Endothelial cell of umbilical vein (primary cell): ENCODE measurements at regions not wholly inside any gene's neighbourhood (a gene's known extent, or its start where the extent isn't known, plus 50 kb on each side); places are given as distances from the start of the nearest gene placed in this dataset.

Experiments used
- BruUV-seq: library from RNA; stranded (reverse); fragments of 400-500 nt; replicated peaks from 2 replicates; lab custom pipeline; 2021; lab: Mats Ljungman, UMichigan
- CTCF ChIA-PET: fragments of 300-600, 350-600 bp; sonication (Branson Sonifier 250); formaldehyde crosslinking; loops from one replicate; lab custom pipeline; 2021; ENCODE audit warnings: antibody characterized with exemption, inconsistent platforms; lab: Charles Lee
- POLR2A ChIA-PET: fragments of 300-600, 350-600 bp; sonication (Branson Sonifier 250); formaldehyde crosslinking; loops from one replicate; lab custom pipeline; 2021; ENCODE audit warnings: antibody characterized with exemption, inconsistent platforms; lab: Charles Lee
- DNase-seq: peaks from one replicate; pipeline ENCODE4 v3.0.0-alpha.2; 2011; ENCODE audit warnings: low read depth, low spot score
- FAIRE-seq: peaks from 2 replicates; lab custom pipeline; 2011; peaks lifted over from hg19 to GRCh38; lab: Jason Lieb, UNC
- H2AFZ ChIP-seq: 2 replicates; pipeline ENCODE4 v1.6.0; 2012; ENCODE audit warnings: low read depth, low read length, control low read depth, inconsistent platforms
- H3K27ac ChIP-seq: 2 replicates; pipeline ENCODE4 v1.5.1; 2011; ENCODE audit warnings: low read depth, mild to moderate bottlenecking, control low read depth, low read length, moderate library complexity; ENCODE audit not compliant: insufficient read depth
- H3K27me3 ChIP-seq, 2 experiments: 2 replicates each; pipeline versions ENCODE4 v1.6.0 to v1.6.1; 2011; ENCODE audit warnings: low read length in 2 of 2, mixed read lengths in 1 of 2; ENCODE audit not compliant: control insufficient read depth in 2 of 2, insufficient read depth in 2 of 2
- H3K36me3 ChIP-seq, 2 experiments: 2 replicates in 1 of 2; 3 replicates in 1 of 2; pipeline ENCODE4 v1.5.1; 2011; ENCODE audit warnings: low read length in 2 of 2, mild to moderate bottlenecking in 1 of 2, moderate library complexity in 1 of 2; ENCODE audit not compliant: control insufficient read depth in 2 of 2, insufficient read depth in 2 of 2; ENCODE audit errors: extremely low read depth in 1 of 2
- H3K4me1 ChIP-seq: 3 replicates; pipeline ENCODE4 v1.5.1; 2011; ENCODE audit warnings: mild to moderate bottlenecking, low read length; ENCODE audit not compliant: control insufficient read depth, insufficient read depth; ENCODE audit errors: extremely low read depth
- H3K4me2 ChIP-seq: 2 replicates; pipeline ENCODE4 v1.6.1; 2011; ENCODE audit warnings: low read length, control low read depth, mixed read lengths; ENCODE audit not compliant: insufficient read depth
- H3K4me3 ChIP-seq, 3 experiments: fragments of 200-600 bp in 1 of 3; sonication (generic), shearing (Covaris generic) in 1 of 3; replicated peaks in 1 of 3; 2 replicates each; pipeline ENCODE4 v1.5.1; 2011 to 2016; ENCODE audit warnings: control low read depth in 3 of 3, low read length in 3 of 3, mild to moderate bottlenecking in 2 of 3, inconsistent platforms in 1 of 3, low read depth in 1 of 3, moderate library complexity in 1 of 3; ENCODE audit not compliant: insufficient read depth in 1 of 3
- H3K79me2 ChIP-seq: 2 replicates; pipeline ENCODE4 v1.6.0; 2012; ENCODE audit warnings: low read length, inconsistent platforms; ENCODE audit not compliant: control insufficient read depth, insufficient read depth
- H3K9ac ChIP-seq: replicated peaks from 2 replicates; pipeline ENCODE3; 2011; ENCODE audit warnings: low read length, control low read depth; ENCODE audit not compliant: insufficient read depth; ENCODE audit errors: extremely low read depth
- H3K9me1 ChIP-seq: replicated peaks from 3 replicates; pipeline ENCODE4 v1.6.0; 2011; ENCODE audit warnings: mild to moderate bottlenecking, low read length; ENCODE audit not compliant: control insufficient read depth, insufficient read depth; ENCODE audit errors: extremely low read depth
- H3K9me3 ChIP-seq: replicated peaks from 2 replicates; pipeline ENCODE4 v1.5.1; 2012; ENCODE audit warnings: low read length, inconsistent platforms; ENCODE audit not compliant: control insufficient read depth, insufficient read depth
- H4K20me1 ChIP-seq: replicated peaks from 2 replicates; pipeline ENCODE3; 2011; ENCODE audit warnings: mild to moderate bottlenecking, low read length; ENCODE audit not compliant: control insufficient read depth, insufficient read depth; ENCODE audit errors: extremely low read depth
- EZH2 ChIP-seq: IDR thresholded peaks from 2 replicates; pipeline ENCODE4 v1.6.1; 2012; ENCODE audit warnings: borderline replicate concordance, low read depth, mild to moderate bottlenecking, moderate library complexity, low read length, inconsistent platforms; ENCODE audit not compliant: severe bottlenecking
- FOS ChIP-seq: IDR thresholded peaks from 2 replicates; pipeline ENCODE4 v1.6.1; 2011; ENCODE audit warnings: mild to moderate bottlenecking, low read length, moderate library complexity, borderline replicate concordance; ENCODE audit not compliant: insufficient read depth
- GATA2 ChIP-seq: IDR thresholded peaks from 2 replicates; pipeline ENCODE4 v1.7.0; 2011; ENCODE audit warnings: low read depth, mild to moderate bottlenecking, moderate library complexity, mixed read lengths, low read length; ENCODE audit not compliant: insufficient read length, insufficient read depth
- JUN ChIP-seq: IDR thresholded peaks from 2 replicates; pipeline ENCODE4 v1.6.1; 2011; ENCODE audit warnings: borderline replicate concordance, low read depth; ENCODE audit not compliant: insufficient read length, insufficient read depth
- MYC ChIP-seq: IDR thresholded peaks from one replicate; pipeline ENCODE4 v1.6.1; 2011; ENCODE audit warnings: mild to moderate bottlenecking, low read depth, low read length
- POLR2A ChIP-seq: IDR thresholded peaks from 2 replicates; pipeline ENCODE4 v1.6.1; 2012; ENCODE audit warnings: low read depth, mild to moderate bottlenecking, control low read depth, low read length
- POLR2AphosphoS5 ChIP-seq: IDR thresholded peaks from 2 replicates; pipeline ENCODE4 v1.6.1; 2012; ENCODE audit warnings: low read depth, mild to moderate bottlenecking, control low read depth, low read length, moderate library complexity; ENCODE audit not compliant: insufficient read depth
- dilution Hi-C: fragments of 300-500 bp; cut with MboI; formaldehyde crosslinking; loops from one replicate; pipeline ENCODE4 v1.15.0; 2019; ENCODE audit warnings: low sequenced_read_pairs; ENCODE audit not compliant: extremely low pct_ligation_motif_present
- intact Hi-C: fragments of 100-400 bp; cut with micrococcal nuclease; formaldehyde crosslinking; loops from one replicate; pipeline ENCODE4 v1.10.0; 2022
- TF ChIP-seq, protein P1 (sequence below): IDR thresholded peaks from 2 replicates; pipeline ENCODE4 v1.6.1; 2011; ENCODE audit not compliant: insufficient read depth, insufficient read length
- TF ChIP-seq, protein P2 (sequence below), 2 donors: IDR thresholded peaks; 1 replicate in 1 of 2; 2 replicates in 1 of 2; pipeline ENCODE4 v1.5.1; 2011; ENCODE audit warnings: low read length in 2 of 2, mild to moderate bottlenecking in 2 of 2, moderate library complexity in 2 of 2, control low read depth in 1 of 2, inconsistent platforms in 1 of 2, low read depth in 1 of 2; ENCODE audit not compliant: insufficient read depth in 1 of 2; ENCODE audit errors: extremely low read depth in 1 of 2

DNA sequence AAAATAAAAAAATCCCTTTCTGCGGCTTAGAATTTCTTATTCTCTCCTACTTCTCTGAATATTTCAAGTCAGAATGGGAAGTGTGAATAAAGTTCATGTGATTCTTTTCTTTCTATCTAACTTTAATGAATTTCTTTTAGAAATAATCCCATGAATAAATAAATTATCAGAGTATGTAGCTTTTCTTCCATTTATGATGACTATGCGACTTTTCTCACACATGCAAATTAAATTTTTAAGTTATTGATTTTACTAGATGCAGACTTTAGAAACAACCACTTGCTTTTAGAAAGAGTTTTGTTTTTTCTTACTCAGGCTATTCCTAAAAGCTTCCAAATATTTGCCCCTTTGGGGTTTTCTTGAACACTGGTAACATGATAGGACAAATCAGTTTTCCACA is 477.7 kb upstream of the AGTR1 start:
- TF ChIP-seq, protein P1, sequence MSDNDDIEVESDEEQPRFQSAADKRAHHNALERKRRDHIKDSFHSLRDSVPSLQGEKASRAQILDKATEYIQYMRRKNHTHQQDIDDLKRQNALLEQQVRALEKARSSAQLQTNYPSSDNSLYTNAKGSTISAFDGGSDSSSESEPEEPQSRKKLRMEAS, result no peak
- TF ChIP-seq JUN (no peak), POLR2A (no peak), POLR2AphosphoS5 (no peak)
- TF ChIP-seq, protein P2, sequence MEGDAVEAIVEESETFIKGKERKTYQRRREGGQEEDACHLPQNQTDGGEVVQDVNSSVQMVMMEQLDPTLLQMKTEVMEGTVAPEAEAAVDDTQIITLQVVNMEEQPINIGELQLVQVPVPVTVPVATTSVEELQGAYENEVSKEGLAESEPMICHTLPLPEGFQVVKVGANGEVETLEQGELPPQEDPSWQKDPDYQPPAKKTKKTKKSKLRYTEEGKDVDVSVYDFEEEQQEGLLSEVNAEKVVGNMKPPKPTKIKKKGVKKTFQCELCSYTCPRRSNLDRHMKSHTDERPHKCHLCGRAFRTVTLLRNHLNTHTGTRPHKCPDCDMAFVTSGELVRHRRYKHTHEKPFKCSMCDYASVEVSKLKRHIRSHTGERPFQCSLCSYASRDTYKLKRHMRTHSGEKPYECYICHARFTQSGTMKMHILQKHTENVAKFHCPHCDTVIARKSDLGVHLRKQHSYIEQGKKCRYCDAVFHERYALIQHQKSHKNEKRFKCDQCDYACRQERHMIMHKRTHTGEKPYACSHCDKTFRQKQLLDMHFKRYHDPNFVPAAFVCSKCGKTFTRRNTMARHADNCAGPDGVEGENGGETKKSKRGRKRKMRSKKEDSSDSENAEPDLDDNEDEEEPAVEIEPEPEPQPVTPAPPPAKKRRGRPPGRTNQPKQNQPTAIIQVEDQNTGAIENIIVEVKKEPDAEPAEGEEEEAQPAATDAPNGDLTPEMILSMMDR (IDR thresholded peaks at IDR 0.05; ENCODE audit: extremely low read depth in 1 of 2, insufficient read depth in 1 of 2, low read depth in 1 of 2, low read length in 2 of 2), result no peak
- dilution Hi-C loops (no loop called here), intact Hi-C loops (no loop called here)
- no peak overlapping the region for H3K9ac ChIP-seq
- H3K4me1 ChIP-seq, result no peaks in the 10 kb centered on the region
- no peaks in the 10 kb centered on the region for H4K20me1 ChIP-seq
- no peaks in the 10 kb centered on the region for H3K9me1 ChIP-seq
- no peaks in the 10 kb centered on the region for H3K9me3 ChIP-seq
- CTCF ChIA-PET, result no interaction called here
- FAIRE-seq (no peak), DNase-seq (no peak)
- no peaks in the 10 kb centered on the region for H3K27me3 ChIP-seq
- H3K4me3 ChIP-seq, result no peak overlapping the region
- POLR2A ChIA-PET, result no interaction called here
- H3K4me2 ChIP-seq, result no peak overlapping the region
- BruUV-seq, result no TSS peak
- no peak overlapping the region for H2AFZ ChIP-seq
- no peak overlapping the region for H3K27ac ChIP-seq
- H3K36me3 ChIP-seq, result no peaks in the 10 kb centered on the region
- H3K79me2 ChIP-seq, result no peaks in the 10 kb centered on the region

DNA sequence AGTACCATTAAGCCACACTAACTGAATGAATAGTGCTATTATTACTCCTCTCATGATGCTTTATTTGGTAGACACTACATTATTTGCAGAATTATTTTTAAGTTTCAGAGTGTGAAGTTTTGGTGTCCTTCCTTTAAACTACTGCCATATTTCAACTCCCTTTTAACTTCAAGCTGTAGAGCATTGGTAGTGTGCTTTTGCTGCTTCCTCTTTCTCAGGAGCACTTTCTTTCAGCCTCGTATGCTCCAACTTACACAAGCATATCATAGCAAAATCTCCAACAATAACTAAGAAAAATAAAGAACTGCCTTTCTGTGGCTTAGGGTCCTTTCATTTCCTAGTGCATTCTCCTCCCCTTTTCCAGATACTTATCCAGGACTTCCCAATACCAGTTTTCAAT is 476.4 kb upstream of the AGTR1 start:
- no peaks in the 10 kb centered on the region for H3K4me1 ChIP-seq
- H3K27ac ChIP-seq, result no peak overlapping the region
- H3K4me3 ChIP-seq, result no peak overlapping the region
- no peaks in the 10 kb centered on the region for H3K9me1 ChIP-seq
- ChIA-PET CTCF (interaction anchor here (0.9 kb wide), 1 partner anchor 18 kb away, joined by 3 read pairs; no protein-coding TSS in a partner anchor), POLR2A (no interaction called here)
- no peak overlapping the region for H3K4me2 ChIP-seq
- H3K27me3 ChIP-seq, result no peaks in the 10 kb centered on the region
- H3K9ac ChIP-seq, result no peak overlapping the region
- H3K79me2 ChIP-seq, result no peaks in the 10 kb centered on the region
- DNase-seq, result no peak
- H4K20me1 ChIP-seq, result no peaks in the 10 kb centered on the region
- intact Hi-C loops (no loop called here), dilution Hi-C loops (no loop called here)
- H3K36me3 ChIP-seq, result no peaks in the 10 kb centered on the region
- no TSS peak for BruUV-seq
- H3K9me3 ChIP-seq, result no peaks in the 10 kb centered on the region
- no peak for FAIRE-seq
- TF ChIP-seq POLR2A, result no peak
- no peak for TF ChIP-seq JUN
- TF ChIP-seq, protein P2 (IDR thresholded peaks at IDR 0.05; ENCODE audit: extremely low read depth in 1 of 2, insufficient read depth in 1 of 2, low read depth in 1 of 2, low read length in 2 of 2), result no peak
- no peak for TF ChIP-seq EZH2
- no peak for TF ChIP-seq POLR2AphosphoS5
- TF ChIP-seq, protein P1, result no peak
- no peak for TF ChIP-seq FOS
- no peak for TF ChIP-seq MYC
- no peak for TF ChIP-seq GATA2
- H2AFZ ChIP-seq, result no peak overlapping the region
